GM12864 (cell line): ENCODE measurements at regions not wholly inside any gene's neighbourhood (a gene's known extent, or its start where the extent isn't known, plus 50 kb on each side); places are given as distances from the start of the nearest gene placed in this dataset.

Experiments used
- DNase-seq: peaks from one replicate; pipeline ENCODE4 v3.0.0-alpha.2; 2011; ENCODE audit warnings: low read depth
- H3K4me3 ChIP-seq: 2 replicates; pipeline ENCODE4 v1.5.1; 2011; ENCODE audit warnings: mild to moderate bottlenecking, low read depth, low read length, control low read depth
- CTCF ChIP-seq: IDR thresholded peaks from 2 replicates; pipeline ENCODE4 v1.5.1; 2011; ENCODE audit warnings: low read depth, mild to moderate bottlenecking, moderate library complexity, low read length, control low read depth, inconsistent platforms; ENCODE audit errors: missing control alignments

- H3K4me3 ChIP-seq: no peak overlapping the region
- no peak for DNase-seq
- TF ChIP-seq CTCF: no peak
Measured at GRCh38 chr2:195199864-195200263, 457.2 kb upstream of the SLC39A10 start.

GRCh38 chr2:195181059-195181705 lies 475.8 kb upstream of the SLC39A10 start:
- no peak for TF ChIP-seq CTCF
- DNase-seq: no peak
- H3K4me3 ChIP-seq: no peak overlapping the region

- DNase-seq: no peak
- TF ChIP-seq CTCF: no peak
- H3K4me3 ChIP-seq: no peak overlapping the region
Measured at GRCh38 chr2:195168369-195168768, 488.7 kb upstream of the SLC39A10 start.

- DNase-seq: no peak
- TF ChIP-seq CTCF: no peak
- H3K4me3 ChIP-seq: no peak overlapping the region
Measured at GRCh38 chr2:195164930-195165329, 492.1 kb upstream of the SLC39A10 start.

- no peak for TF ChIP-seq CTCF
- DNase-seq: no peak
- no peak overlapping the region for H3K4me3 ChIP-seq
Measured at GRCh38 chr2:195162918-195163317, 494.1 kb upstream of the SLC39A10 start.

- no peak overlapping the region for H3K4me3 ChIP-seq
- no peak for DNase-seq
- TF ChIP-seq CTCF: no peak
Measured at GRCh38 chr2:195162194-195162593, 494.8 kb upstream of the SLC39A10 start.

GRCh38 chr2:195160963-195161362 lies 496.1 kb upstream of the SLC39A10 start:
- no peak overlapping the region for H3K4me3 ChIP-seq
- no peak for DNase-seq
- no peak for TF ChIP-seq CTCF
